Trophoblast cell (in vitro differentiated cells and primary cell): ENCODE measurements at regions not wholly inside any gene's neighbourhood (a gene's known extent, or its start where the extent isn't known, plus 50 kb on each side); places are given as distances from the start of the nearest gene placed in this dataset.

Experiments used
- DNase-seq, 2 donors: peaks; one replicate each; pipeline ENCODE4 v3.0.0-alpha.2; 2016
- H2AFZ ChIP-seq: 2 replicates; pipeline ENCODE4 v1.6.1; 2013; ENCODE audit warnings: low read length, moderate library complexity, mild to moderate bottlenecking; ENCODE audit not compliant: insufficient read depth, poor library complexity
- H2AK5ac ChIP-seq: 2 replicates; pipeline ENCODE4 v1.6.1; 2013; ENCODE audit warnings: mild to moderate bottlenecking, low read length
- H2BK120ac ChIP-seq: 2 replicates; pipeline ENCODE4 v1.6.1; 2013; ENCODE audit warnings: low read length, mild to moderate bottlenecking, moderate library complexity; ENCODE audit not compliant: insufficient read depth, poor library complexity
- H2BK12ac ChIP-seq: 2 replicates; pipeline ENCODE4 v1.6.1; 2013; ENCODE audit warnings: mild to moderate bottlenecking, low read length, moderate library complexity
- H2BK5ac ChIP-seq: 2 replicates; pipeline ENCODE4 v1.6.1; 2013; ENCODE audit warnings: low read length, low read depth, moderate library complexity, mild to moderate bottlenecking; ENCODE audit not compliant: poor library complexity
- H3K14ac ChIP-seq: 2 replicates; pipeline ENCODE4 v1.6.1; 2013; ENCODE audit warnings: mild to moderate bottlenecking, low read length
- H3K18ac ChIP-seq: 2 replicates; pipeline ENCODE4 v1.6.1; 2013; ENCODE audit warnings: mild to moderate bottlenecking, low read length
- H3K23ac ChIP-seq: 2 replicates; pipeline ENCODE4 v1.6.1; 2013; ENCODE audit warnings: low read length
- H3K27ac ChIP-seq: 2 replicates; pipeline ENCODE4 v1.5.1; 2013; ENCODE audit warnings: low read depth, mild to moderate bottlenecking, inconsistent platforms, low read length, moderate library complexity
- H3K27me3 ChIP-seq: 2 replicates; pipeline ENCODE4 v1.6.1; 2013; ENCODE audit warnings: inconsistent platforms, mild to moderate bottlenecking, low read length, moderate library complexity; ENCODE audit not compliant: insufficient read depth
- H3K36me3 ChIP-seq, 2 experiments: 1 replicate in 1 of 2; 2 replicates in 1 of 2; pipeline ENCODE4 v1.6.1; 2013; ENCODE audit warnings: low read length in 2 of 2, mild to moderate bottlenecking in 2 of 2, moderate library complexity in 1 of 2; ENCODE audit not compliant: insufficient read depth in 2 of 2, control insufficient read depth in 1 of 2
- H3K4ac ChIP-seq: 2 replicates; pipeline ENCODE4 v1.6.1; 2013; ENCODE audit warnings: low read depth, mild to moderate bottlenecking, low read length, moderate library complexity
- H3K4me1 ChIP-seq, 2 experiments: 1 replicate in 1 of 2; 2 replicates in 1 of 2; pipeline ENCODE4 v1.6.1; 2013; ENCODE audit warnings: low read length in 2 of 2, mild to moderate bottlenecking in 2 of 2, moderate library complexity in 1 of 2; ENCODE audit not compliant: insufficient read depth in 2 of 2, control insufficient read depth in 1 of 2
- H3K4me2 ChIP-seq: 2 replicates; pipeline ENCODE4 v1.6.1; 2013; ENCODE audit warnings: inconsistent platforms, mild to moderate bottlenecking, low read length, moderate library complexity
- H3K4me3 ChIP-seq: 2 replicates; pipeline ENCODE4 v1.5.1; 2013; ENCODE audit warnings: mild to moderate bottlenecking, low read depth, low read length, inconsistent platforms
- H3K79me1 ChIP-seq: one replicate; pipeline ENCODE4 v1.6.1; 2013; ENCODE audit warnings: low read length
- H3K79me2 ChIP-seq: 2 replicates; pipeline ENCODE4 v1.6.1; 2013; ENCODE audit warnings: low read length, mild to moderate bottlenecking; ENCODE audit not compliant: control insufficient read depth, insufficient read depth, poor library complexity
- H3K9ac ChIP-seq: 2 replicates; pipeline ENCODE4 v1.6.1; 2013; ENCODE audit warnings: mild to moderate bottlenecking, low read length
- H3K9me3 ChIP-seq: 2 replicates; pipeline ENCODE4 v1.6.1; 2013; ENCODE audit warnings: low read depth, mild to moderate bottlenecking, control low read depth, inconsistent platforms, low read length; ENCODE audit not compliant: insufficient read depth
- H4K12ac ChIP-seq: 2 replicates; pipeline ENCODE4 v1.6.1; 2013; ENCODE audit warnings: low read depth, mild to moderate bottlenecking, low read length, moderate library complexity
- H4K8ac ChIP-seq: 2 replicates; pipeline ENCODE4 v1.6.1; 2013; ENCODE audit warnings: low read depth, mild to moderate bottlenecking, low read length, moderate library complexity
- H4K91ac ChIP-seq: one replicate; pipeline ENCODE4 v1.6.1; 2013; ENCODE audit warnings: low read depth, mild to moderate bottlenecking, low read length, moderate library complexity
- WGBS: extraction: QIAGEN DNeasy Blood & Tissue Kit; methylation state at CpG from one replicate; pipeline ENCODE4 v1.1.7; 2013; ENCODE audit warnings: missing lambda C conversion rate; ENCODE audit not compliant: insufficient read length, insufficient coverage; ENCODE audit errors: extremely low coverage; 5-methylcytosine and 5-hydroxymethylcytosine counted together

DNA sequence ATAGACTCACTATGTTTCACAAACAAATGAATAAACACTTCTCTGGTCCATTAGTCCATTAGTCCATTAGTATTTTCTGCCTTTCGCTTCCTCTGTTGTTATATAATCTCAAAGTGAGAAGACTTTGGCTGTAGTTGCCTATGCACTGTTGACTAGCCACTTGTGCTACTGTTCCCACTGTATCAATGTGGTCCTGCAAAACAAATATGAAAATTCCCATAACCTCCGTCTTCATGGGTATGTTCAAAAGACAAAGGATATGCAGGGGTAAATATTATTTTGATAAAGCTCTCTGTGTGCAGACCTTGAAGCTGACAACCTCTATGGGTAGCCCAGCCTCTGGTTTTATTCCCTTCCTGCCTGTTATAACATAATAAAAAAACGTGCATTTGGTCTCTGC lies 77.8 kb downstream of the DIO2 start:
- Histone ChIP-seq H3K9me3 (peaks cover 2% of the 10 kb centered on the region), H3K18ac (no peak overlapping the region), H4K91ac (no peak overlapping the region), H3K36me3 (no peaks in the 10 kb centered on the region), H2BK5ac (no peak overlapping the region), H3K27ac (no peak overlapping the region), H3K79me2 (no peaks in the 10 kb centered on the region), H4K8ac (no peak overlapping the region), H2AK5ac (no peak overlapping the region), H4K12ac (no peak overlapping the region), H3K4ac (no peak overlapping the region), H3K14ac (no peak overlapping the region), H3K27me3 (no peaks in the 10 kb centered on the region), H3K4me2 (no peak overlapping the region), H2BK120ac (no peak overlapping the region), H3K4me3 (no peak overlapping the region), H3K23ac (no peak overlapping the region), H3K4me1 (no peaks in the 10 kb centered on the region), H3K79me1 (no peaks in the 10 kb centered on the region), H2BK12ac (no peak overlapping the region), H3K9ac (no peak overlapping the region), H2AFZ (no peak overlapping the region)
- no CpG with 5 or more reads among the region's 3 CpGs for WGBS
- DNase-seq = no peak

DNA sequence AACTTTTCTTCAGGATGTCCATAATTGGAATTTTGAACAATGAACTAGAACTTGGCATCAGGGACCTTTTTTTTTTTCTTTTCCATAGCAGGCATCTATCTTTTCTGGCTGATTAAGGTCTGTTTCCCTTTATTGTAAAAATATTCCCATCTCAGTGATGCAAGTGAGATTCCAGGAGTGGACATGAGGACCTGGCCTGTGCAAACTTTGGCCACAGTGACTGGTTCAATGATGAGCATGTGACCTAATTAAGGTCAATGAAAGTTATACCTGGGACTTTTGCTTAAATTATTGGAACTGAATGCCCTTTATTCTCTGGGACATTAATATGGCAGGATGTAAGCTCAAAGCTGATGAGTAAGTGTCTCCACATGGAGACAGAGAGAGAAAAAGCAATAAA lies 83.8 kb downstream of the DIO2 start:
- H2AK5ac ChIP-seq = no peak overlapping the region
- no peak for DNase-seq
- H3K9ac ChIP-seq = no peak overlapping the region
- no peak overlapping the region for H4K12ac ChIP-seq
- no peak overlapping the region for H3K4ac ChIP-seq
- no peak overlapping the region for H3K18ac ChIP-seq
- no peak overlapping the region for H2AFZ ChIP-seq
- no peak overlapping the region for H2BK120ac ChIP-seq
- no peak overlapping the region for H2BK12ac ChIP-seq
- peaks cover 3% of the 10 kb centered on the region for H3K9me3 ChIP-seq
- no peaks in the 10 kb centered on the region for H3K79me1 ChIP-seq
- no peak overlapping the region for H3K4me2 ChIP-seq
- no peaks in the 10 kb centered on the region for H3K36me3 ChIP-seq
- H4K91ac ChIP-seq = no peak overlapping the region
- H3K79me2 ChIP-seq = no peaks in the 10 kb centered on the region
- no peaks in the 10 kb centered on the region for H3K4me1 ChIP-seq
- H2BK5ac ChIP-seq = no peak overlapping the region
- no peak overlapping the region for H3K23ac ChIP-seq
- no peak overlapping the region for H3K27ac ChIP-seq
- no peak overlapping the region for H3K14ac ChIP-seq
- H3K27me3 ChIP-seq = no peaks in the 10 kb centered on the region
- H3K4me3 ChIP-seq = no peak overlapping the region
- H4K8ac ChIP-seq = no peak overlapping the region

DNA sequence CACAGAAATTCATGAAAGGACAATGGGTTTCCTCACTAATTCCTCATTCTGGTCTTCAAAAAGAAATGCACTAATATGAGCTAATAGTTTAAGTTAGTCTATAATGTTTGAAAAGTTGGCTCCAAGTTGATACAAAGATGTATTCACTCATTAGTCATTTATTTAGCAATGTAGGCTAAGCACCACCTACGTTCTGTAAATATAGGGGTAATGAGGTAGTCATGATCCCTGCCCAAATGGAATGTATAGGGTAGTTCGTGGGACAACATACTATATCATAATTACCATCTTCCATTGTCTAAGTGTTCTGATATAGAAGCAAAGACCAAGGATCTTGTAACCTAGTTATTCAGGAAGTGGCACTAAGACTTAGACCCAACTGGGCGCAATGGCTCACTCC lies 86.5 kb downstream of the DIO2 start:
- no peak overlapping the region for H2BK5ac ChIP-seq
- no peak overlapping the region for H4K8ac ChIP-seq
- no peak overlapping the region for H3K27ac ChIP-seq
- H4K91ac ChIP-seq = no peak overlapping the region
- H2AK5ac ChIP-seq = no peak overlapping the region
- no peak overlapping the region for H3K9ac ChIP-seq
- no peaks in the 10 kb centered on the region for H3K27me3 ChIP-seq
- no peak overlapping the region for H3K4ac ChIP-seq
- no CpG with 5 or more reads among the region's 3 CpGs for WGBS
- no peaks in the 10 kb centered on the region for H3K79me2 ChIP-seq
- H3K18ac ChIP-seq = no peak overlapping the region
- no peak overlapping the region for H2BK12ac ChIP-seq
- H3K4me3 ChIP-seq = no peak overlapping the region
- H3K14ac ChIP-seq = no peak overlapping the region
- H3K4me1 ChIP-seq = no peaks in the 10 kb centered on the region
- no peak overlapping the region for H3K4me2 ChIP-seq
- DNase-seq = no peak
- no peak overlapping the region for H2AFZ ChIP-seq
- no peaks in the 10 kb centered on the region for H3K79me1 ChIP-seq
- H2BK120ac ChIP-seq = no peak overlapping the region
- no peak overlapping the region for H4K12ac ChIP-seq
- peaks cover 5% of the 10 kb centered on the region for H3K9me3 ChIP-seq
- H3K23ac ChIP-seq = no peak overlapping the region
- no peaks in the 10 kb centered on the region for H3K36me3 ChIP-seq

DNA sequence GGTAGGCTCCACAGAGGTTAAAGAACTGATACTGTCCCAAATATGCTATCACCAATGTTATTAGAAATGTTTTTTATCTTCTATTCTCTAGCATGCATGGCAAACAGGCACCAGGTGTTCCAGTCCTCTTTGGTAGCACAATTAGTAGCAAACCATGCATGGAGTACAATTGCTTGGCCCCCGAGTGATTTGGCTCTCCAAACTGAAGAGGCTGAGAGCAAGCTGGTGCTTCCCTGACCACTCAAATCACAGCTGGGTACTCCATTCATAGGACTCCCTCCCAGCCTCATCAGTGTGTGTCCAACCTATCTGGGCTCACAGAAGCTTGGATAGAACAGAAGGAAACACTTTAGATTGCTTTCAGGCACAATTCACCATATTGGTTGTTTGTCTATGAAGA lies 93.4 kb downstream of the DIO2 start:
- H3K9me3 ChIP-seq = peaks cover 2% of the 10 kb centered on the region
- no CpG with 5 or more reads among the region's 1 CpG for WGBS
- H3K27me3 ChIP-seq = no peaks in the 10 kb centered on the region
- H2BK5ac ChIP-seq = no peak overlapping the region
- H3K18ac ChIP-seq = no peak overlapping the region
- no peaks in the 10 kb centered on the region for H3K36me3 ChIP-seq
- H2AK5ac ChIP-seq = no peak overlapping the region
- H3K79me2 ChIP-seq = no peaks in the 10 kb centered on the region
- no peak overlapping the region for H4K12ac ChIP-seq
- no peak overlapping the region for H3K4me2 ChIP-seq
- no peak overlapping the region for H4K91ac ChIP-seq
- no peak overlapping the region for H3K4ac ChIP-seq
- no peak overlapping the region for H2AFZ ChIP-seq
- no peak overlapping the region for H3K27ac ChIP-seq
- no peak overlapping the region for H2BK12ac ChIP-seq
- no peaks in the 10 kb centered on the region for H3K79me1 ChIP-seq
- H3K4me3 ChIP-seq = no peak overlapping the region
- H3K9ac ChIP-seq = no peak overlapping the region
- H3K23ac ChIP-seq = no peak overlapping the region
- no peak for DNase-seq
- no peak overlapping the region for H4K8ac ChIP-seq
- H3K4me1 ChIP-seq = no peaks in the 10 kb centered on the region
- no peak overlapping the region for H2BK120ac ChIP-seq
- no peak overlapping the region for H3K14ac ChIP-seq

DNA sequence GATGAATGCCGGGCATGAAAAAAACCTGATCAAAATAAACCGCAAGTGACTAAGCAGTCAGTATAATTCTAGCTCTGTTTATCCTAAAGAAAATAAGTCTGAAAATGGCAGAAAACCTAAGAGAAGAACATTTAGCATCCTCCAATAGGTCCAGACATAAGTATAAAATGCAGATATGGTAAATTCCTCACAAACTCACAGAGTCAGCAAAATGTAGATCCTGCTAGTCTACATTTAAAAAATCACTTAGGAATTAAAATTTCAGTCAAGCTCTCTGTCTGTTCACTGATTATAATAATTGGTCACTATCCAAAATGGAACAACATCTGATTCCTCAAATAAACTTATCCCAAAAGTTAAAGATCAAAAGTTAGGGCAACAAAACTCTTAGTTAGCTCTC lies 95.1 kb downstream of the DIO2 start:
- no peak overlapping the region for H2BK12ac ChIP-seq
- no peaks in the 10 kb centered on the region for H3K79me1 ChIP-seq
- H3K23ac ChIP-seq = no peak overlapping the region
- no peak overlapping the region for H4K12ac ChIP-seq
- H3K4me3 ChIP-seq = no peak overlapping the region
- H4K8ac ChIP-seq = no peak overlapping the region
- no peak overlapping the region for H3K27ac ChIP-seq
- H3K79me2 ChIP-seq = no peaks in the 10 kb centered on the region
- H3K9me3 ChIP-seq = no peaks in the 10 kb centered on the region
- no peak overlapping the region for H2BK5ac ChIP-seq
- H3K18ac ChIP-seq = no peak overlapping the region
- no peak overlapping the region for H4K91ac ChIP-seq
- H3K27me3 ChIP-seq = no peaks in the 10 kb centered on the region
- H2AFZ ChIP-seq = no peak overlapping the region
- H3K4me2 ChIP-seq = no peak overlapping the region
- H3K36me3 ChIP-seq = no peaks in the 10 kb centered on the region
- H2BK120ac ChIP-seq = no peak overlapping the region
- no CpG with 5 or more reads among the region's 2 CpGs for WGBS
- DNase-seq = no peak
- H3K9ac ChIP-seq = no peak overlapping the region
- no peaks in the 10 kb centered on the region for H3K4me1 ChIP-seq
- no peak overlapping the region for H3K14ac ChIP-seq
- no peak overlapping the region for H3K4ac ChIP-seq
- H2AK5ac ChIP-seq = no peak overlapping the region
